ENCODE measurements at regions not wholly inside any gene's neighbourhood (a gene's known extent, or its start where the extent isn't known, plus 50 kb on each side); places are given as distances from the start of the nearest gene placed in this dataset.

- no peak for DNase-seq (ENCODE audit: low read depth)
Observed at GRCh38 chr18:41459656-41460055, 495.4 kb upstream of the PIK3C3 start.

- DNase-seq (ENCODE audit: low read depth) = no peak
Observed at GRCh38 chr18:41458376-41458775, 496.7 kb upstream of the PIK3C3 start.

- no peak for DNase-seq (ENCODE audit: low read depth)
Observed at GRCh38 chr18:41457765-41458326, 497.2 kb upstream of the PIK3C3 start.

- DNase-seq (ENCODE audit: low read depth) = no peak
Observed at GRCh38 chr18:41456831-41457230, 498.2 kb upstream of the PIK3C3 start.

GRCh38 chr18:41449612-41450011, 505.4 kb upstream of the PIK3C3 start:
- no peak for DNase-seq (ENCODE audit: low read depth)

GRCh38 chr18:41444943-41445342, 510.1 kb upstream of the PIK3C3 start:
- DNase-seq (ENCODE audit: low read depth) = no peak

GRCh38 chr18:41436772-41437171, 518.3 kb upstream of the PIK3C3 start:
- no peak for DNase-seq (ENCODE audit: low read depth)

GRCh38 chr18:41418598-41418997, 536.4 kb upstream of the PIK3C3 start:
- DNase-seq (ENCODE audit: low read depth) = no peak

- DNase-seq (ENCODE audit: low read depth) = no peak
Observed at GRCh38 chr18:41416044-41416443, 539.0 kb upstream of the PIK3C3 start.

GRCh38 chr18:41410006-41410405, 545.0 kb upstream of the PIK3C3 start:
- no peak for DNase-seq (ENCODE audit: low read depth)

GRCh38 chr18:41406834-41407233, 548.2 kb upstream of the PIK3C3 start:
- DNase-seq (ENCODE audit: low read depth) = no peak

GRCh38 chr18:41396861-41397260, 558.2 kb upstream of the PIK3C3 start:
- DNase-seq (ENCODE audit: low read depth) = no peak

GRCh38 chr18:41396211-41396610, 558.8 kb upstream of the PIK3C3 start:
- DNase-seq (ENCODE audit: low read depth) = no peak

- DNase-seq (ENCODE audit: low read depth) = no peak
Observed at GRCh38 chr18:41395695-41396094, 559.3 kb upstream of the PIK3C3 start.

- DNase-seq (ENCODE audit: low read depth) = no peak
Observed at GRCh38 chr18:41391616-41392595, 563.1 kb upstream of the PIK3C3 start.

GRCh38 chr18:41390309-41390708, 564.7 kb upstream of the PIK3C3 start:
- no peak for DNase-seq (ENCODE audit: low read depth)

- DNase-seq (ENCODE audit: low read depth) = no peak
Observed at GRCh38 chr18:41378598-41378997, 576.4 kb upstream of the PIK3C3 start.

- no peak for DNase-seq (ENCODE audit: low read depth)
Observed at GRCh38 chr18:41373612-41374011, 581.4 kb upstream of the PIK3C3 start.

- no peak for DNase-seq (ENCODE audit: low read depth)
Observed at GRCh38 chr18:41372046-41372665, 582.9 kb upstream of the PIK3C3 start.

GRCh38 chr18:41371156-41372045, 583.6 kb upstream of the PIK3C3 start:
- DNase-seq (ENCODE audit: low read depth) = no peak

- DNase-seq (ENCODE audit: low read depth) = no peak
Observed at GRCh38 chr18:41370740-41371139, 584.3 kb upstream of the PIK3C3 start.

GRCh38 chr18:41357708-41358107, 597.3 kb upstream of the PIK3C3 start:
- no peak for DNase-seq (ENCODE audit: low read depth)

Measured in stimulated activated CD4-positive, alpha-beta T cell treated with anti-CD3 and anti-CD28 coated beads, Interleukin-2, amount 100 ng/mL, for 4 hours (primary cell).